PFSK-1 (cell line): ENCODE measurements at regions not wholly inside any gene's neighbourhood (a gene's known extent, or its start where the extent isn't known, plus 50 kb on each side); places are given as distances from the start of the nearest gene placed in this dataset.

ENCODE experiments used
- FOXP2 ChIP-seq: optimal IDR thresholded peaks from 2 replicates; pipeline ENCODE3; 2011; ENCODE audit warnings: borderline replicate concordance, control low read depth, inconsistent platforms; ENCODE audit not compliant: insufficient read depth; ENCODE audit errors: extremely low read length, extremely low read depth
- POLR2AphosphoS5 ChIP-seq: IDR thresholded peaks from 2 replicates; pipeline ENCODE4 v1.6.1; 2012; ENCODE audit warnings: low read depth, mild to moderate bottlenecking, control low read depth, low read length, moderate library complexity
- SIN3A ChIP-seq: IDR thresholded peaks from 2 replicates; pipeline ENCODE4 v1.6.1; 2012; ENCODE audit warnings: mild to moderate bottlenecking, low read length, moderate library complexity, borderline replicate concordance; ENCODE audit not compliant: insufficient read depth
- TAF1 ChIP-seq: IDR thresholded peaks from 2 replicates; pipeline ENCODE4 v1.6.1; 2012; ENCODE audit warnings: low read length, control low read depth, borderline replicate concordance; ENCODE audit not compliant: insufficient read depth
- TF ChIP-seq, protein P1 (sequence below), 2 experiments: IDR thresholded peaks; 2 replicates each; pipeline versions ENCODE4 v1.6.1 to v1.8.0; 2011 to 2012; ENCODE audit warnings: low read depth in 2 of 2, low read length in 2 of 2, control low read depth in 1 of 2, inconsistent platforms in 1 of 2, mild to moderate bottlenecking in 1 of 2, moderate library complexity in 1 of 2; ENCODE audit not compliant: insufficient read depth in 1 of 2

- no peak for TF ChIP-seq SIN3A
- no peak for TF ChIP-seq TAF1
- TF ChIP-seq, protein P1, sequence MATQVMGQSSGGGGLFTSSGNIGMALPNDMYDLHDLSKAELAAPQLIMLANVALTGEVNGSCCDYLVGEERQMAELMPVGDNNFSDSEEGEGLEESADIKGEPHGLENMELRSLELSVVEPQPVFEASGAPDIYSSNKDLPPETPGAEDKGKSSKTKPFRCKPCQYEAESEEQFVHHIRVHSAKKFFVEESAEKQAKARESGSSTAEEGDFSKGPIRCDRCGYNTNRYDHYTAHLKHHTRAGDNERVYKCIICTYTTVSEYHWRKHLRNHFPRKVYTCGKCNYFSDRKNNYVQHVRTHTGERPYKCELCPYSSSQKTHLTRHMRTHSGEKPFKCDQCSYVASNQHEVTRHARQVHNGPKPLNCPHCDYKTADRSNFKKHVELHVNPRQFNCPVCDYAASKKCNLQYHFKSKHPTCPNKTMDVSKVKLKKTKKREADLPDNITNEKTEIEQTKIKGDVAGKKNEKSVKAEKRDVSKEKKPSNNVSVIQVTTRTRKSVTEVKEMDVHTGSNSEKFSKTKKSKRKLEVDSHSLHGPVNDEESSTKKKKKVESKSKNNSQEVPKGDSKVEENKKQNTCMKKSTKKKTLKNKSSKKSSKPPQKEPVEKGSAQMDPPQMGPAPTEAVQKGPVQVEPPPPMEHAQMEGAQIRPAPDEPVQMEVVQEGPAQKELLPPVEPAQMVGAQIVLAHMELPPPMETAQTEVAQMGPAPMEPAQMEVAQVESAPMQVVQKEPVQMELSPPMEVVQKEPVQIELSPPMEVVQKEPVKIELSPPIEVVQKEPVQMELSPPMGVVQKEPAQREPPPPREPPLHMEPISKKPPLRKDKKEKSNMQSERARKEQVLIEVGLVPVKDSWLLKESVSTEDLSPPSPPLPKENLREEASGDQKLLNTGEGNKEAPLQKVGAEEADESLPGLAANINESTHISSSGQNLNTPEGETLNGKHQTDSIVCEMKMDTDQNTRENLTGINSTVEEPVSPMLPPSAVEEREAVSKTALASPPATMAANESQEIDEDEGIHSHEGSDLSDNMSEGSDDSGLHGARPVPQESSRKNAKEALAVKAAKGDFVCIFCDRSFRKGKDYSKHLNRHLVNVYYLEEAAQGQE (IDR thresholded peaks at IDR 0.05; ENCODE audit: insufficient read depth in 1 of 2, low read depth in 2 of 2, low read length in 2 of 2), result no peak
- TF ChIP-seq FOXP2, result no peak
- no peak for TF ChIP-seq POLR2AphosphoS5
These were observed 647.3 kb upstream of the ADAMTS5 start for GRCh38 chr21:27614231-27614630.

- TF ChIP-seq FOXP2 (no peak), POLR2AphosphoS5 (no peak), SIN3A (no peak), TAF1 (no peak)
- TF ChIP-seq, protein P1 (IDR thresholded peaks at IDR 0.05; ENCODE audit: insufficient read depth in 1 of 2, low read depth in 2 of 2, low read length in 2 of 2), result no peak
These were observed 639.5 kb upstream of the ADAMTS5 start for GRCh38 chr21:27606422-27606821.

- TF ChIP-seq, protein P1 (IDR thresholded peaks at IDR 0.05; ENCODE audit: insufficient read depth in 1 of 2, low read depth in 2 of 2, low read length in 2 of 2), result no peak
- no peak for TF ChIP-seq FOXP2
- no peak for TF ChIP-seq TAF1
- no peak for TF ChIP-seq SIN3A
- TF ChIP-seq POLR2AphosphoS5, result no peak
These were observed 629.3 kb upstream of the ADAMTS5 start for GRCh38 chr21:27596196-27596595.

GRCh38 chr21:27595716-27596115 is 628.8 kb upstream of the ADAMTS5 start:
- TF ChIP-seq, protein P1 (IDR thresholded peaks at IDR 0.05; ENCODE audit: insufficient read depth in 1 of 2, low read depth in 2 of 2, low read length in 2 of 2), result no peak
- TF ChIP-seq FOXP2 (no peak), TAF1 (no peak), SIN3A (no peak), POLR2AphosphoS5 (no peak)

DNA sequence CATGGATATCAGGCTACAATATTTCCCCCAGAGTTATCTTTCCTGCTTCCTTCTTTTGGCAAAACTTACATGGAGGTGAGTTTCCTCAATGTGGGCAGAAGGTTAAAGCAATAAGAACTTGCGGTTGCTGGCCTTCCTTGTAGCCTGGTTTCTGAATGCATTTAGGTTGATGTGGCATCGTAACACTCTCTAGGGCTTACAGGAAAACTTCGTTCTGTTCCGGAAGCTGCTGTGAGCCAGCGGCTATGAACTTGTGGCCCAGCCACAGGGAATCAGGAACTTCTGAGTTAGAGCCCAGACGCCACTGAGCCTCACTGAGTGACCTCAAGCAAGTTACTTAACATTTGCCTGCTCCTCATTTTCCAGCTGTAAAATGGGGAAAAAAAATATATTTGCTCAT is 623.4 kb upstream of the ADAMTS5 start:
- TF ChIP-seq FOXP2, result no peak
- no peak for TF ChIP-seq SIN3A
- TF ChIP-seq, protein P1 (IDR thresholded peaks at IDR 0.05; ENCODE audit: insufficient read depth in 1 of 2, low read depth in 2 of 2, low read length in 2 of 2), result no peak
- no peak for TF ChIP-seq POLR2AphosphoS5
- TF ChIP-seq TAF1, result no peak
